ENCODE measurements at regions not wholly inside any gene's neighbourhood (a gene's known extent, or its start where the extent isn't known, plus 50 kb on each side); places are given as distances from the start of the nearest gene placed in this dataset.

GRCh38 chr6:164086076-164086887 lies 671.8 kb downstream of the QKI start:
- TF ChIP-seq CTCF (conservative IDR thresholded peaks at IDR 0.05; ENCODE audit: low read length): no peak
- no peak for TF ChIP-seq EZH2phosphoT487 (IDR thresholded peaks at IDR 0.05; ENCODE audit: borderline replicate concordance)
